ENCODE measurements at regions not wholly inside any gene's neighbourhood (a gene's known extent, or its start where the extent isn't known, plus 50 kb on each side); places are given as distances from the start of the nearest gene placed in this dataset.

DNA sequence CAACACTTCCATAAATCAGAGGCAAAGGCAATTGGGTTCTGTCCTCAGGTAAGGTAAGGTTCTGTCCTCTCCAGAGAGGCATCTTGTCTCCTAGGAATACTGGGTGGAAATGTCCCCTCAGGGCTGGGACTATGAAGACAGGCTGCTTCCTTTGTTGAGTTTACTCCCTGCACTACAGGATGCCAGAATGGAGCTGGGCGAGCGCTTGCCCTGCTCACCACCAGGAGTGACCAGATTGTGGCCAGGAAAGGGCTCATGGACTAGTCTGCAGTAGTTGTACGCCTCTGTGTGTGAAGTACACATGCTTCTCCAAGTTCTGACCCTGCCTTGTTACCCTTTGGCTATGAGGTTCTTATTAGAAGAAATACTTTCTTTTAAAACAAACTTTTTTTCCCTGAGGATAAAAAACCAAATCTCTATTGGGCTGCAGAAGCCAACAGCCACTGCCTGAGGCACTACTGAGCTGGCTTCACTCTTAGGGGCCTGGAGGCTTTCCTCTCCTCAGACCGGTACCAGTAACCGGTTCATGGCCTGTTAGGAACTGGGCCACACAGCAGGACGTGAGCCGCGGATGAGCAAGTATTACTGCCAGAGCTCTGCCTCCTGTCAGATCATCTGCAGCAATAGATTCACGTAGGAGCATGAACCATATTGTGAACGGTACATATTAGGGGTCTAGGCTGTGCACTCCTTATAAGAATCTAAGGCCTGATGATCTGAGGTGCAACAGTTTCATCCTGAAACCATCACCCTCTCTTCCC, 83.2 kb downstream of the DHRS2 start (continued):
- TF ChIP-seq, protein P1, sequence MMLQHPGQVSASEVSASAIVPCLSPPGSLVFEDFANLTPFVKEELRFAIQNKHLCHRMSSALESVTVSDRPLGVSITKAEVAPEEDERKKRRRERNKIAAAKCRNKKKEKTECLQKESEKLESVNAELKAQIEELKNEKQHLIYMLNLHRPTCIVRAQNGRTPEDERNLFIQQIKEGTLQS (IDR thresholded peaks at IDR 0.05), result no peak

DNA sequence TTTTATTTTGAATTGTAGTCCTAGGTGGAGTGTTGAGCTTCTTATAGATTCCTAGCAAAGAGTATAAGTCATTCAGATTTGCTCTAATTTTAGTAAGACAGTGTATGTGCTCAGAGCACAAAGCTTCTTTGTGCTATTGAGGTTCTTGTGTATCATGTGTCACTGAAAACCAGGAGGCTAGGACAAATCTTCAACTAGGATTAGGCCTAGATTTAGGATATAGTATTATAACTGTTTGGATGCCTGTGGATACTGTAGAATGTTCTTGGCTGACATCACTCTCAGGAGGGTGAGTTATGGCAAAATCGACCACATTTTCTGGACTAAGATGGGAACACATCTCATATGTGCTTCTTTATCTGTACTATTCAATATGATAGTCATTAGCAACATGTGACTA, 86.5 kb downstream of the DHRS2 start:
- 39% methylated on average over 1 of the region's 1 CpG for WGBS
- TF ChIP-seq GABPA (IDR thresholded peaks at IDR 0.05 in 1 of 2, conservative IDR thresholded peaks at IDR 0.05 in 1 of 2) (no peak), NR2F2 (IDR thresholded peaks at IDR 0.05) (no peak), FOXA2 (IDR thresholded peaks at IDR 0.05) (no peak), HNF4G (IDR thresholded peaks at IDR 0.05) (no peak), FOXA1 (IDR thresholded peaks at IDR 0.05) (no peak)
- TF ChIP-seq, protein P2, sequence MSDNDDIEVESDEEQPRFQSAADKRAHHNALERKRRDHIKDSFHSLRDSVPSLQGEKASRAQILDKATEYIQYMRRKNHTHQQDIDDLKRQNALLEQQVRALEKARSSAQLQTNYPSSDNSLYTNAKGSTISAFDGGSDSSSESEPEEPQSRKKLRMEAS (IDR thresholded peaks at IDR 0.05), result no peak
- TF ChIP-seq, protein P3, sequence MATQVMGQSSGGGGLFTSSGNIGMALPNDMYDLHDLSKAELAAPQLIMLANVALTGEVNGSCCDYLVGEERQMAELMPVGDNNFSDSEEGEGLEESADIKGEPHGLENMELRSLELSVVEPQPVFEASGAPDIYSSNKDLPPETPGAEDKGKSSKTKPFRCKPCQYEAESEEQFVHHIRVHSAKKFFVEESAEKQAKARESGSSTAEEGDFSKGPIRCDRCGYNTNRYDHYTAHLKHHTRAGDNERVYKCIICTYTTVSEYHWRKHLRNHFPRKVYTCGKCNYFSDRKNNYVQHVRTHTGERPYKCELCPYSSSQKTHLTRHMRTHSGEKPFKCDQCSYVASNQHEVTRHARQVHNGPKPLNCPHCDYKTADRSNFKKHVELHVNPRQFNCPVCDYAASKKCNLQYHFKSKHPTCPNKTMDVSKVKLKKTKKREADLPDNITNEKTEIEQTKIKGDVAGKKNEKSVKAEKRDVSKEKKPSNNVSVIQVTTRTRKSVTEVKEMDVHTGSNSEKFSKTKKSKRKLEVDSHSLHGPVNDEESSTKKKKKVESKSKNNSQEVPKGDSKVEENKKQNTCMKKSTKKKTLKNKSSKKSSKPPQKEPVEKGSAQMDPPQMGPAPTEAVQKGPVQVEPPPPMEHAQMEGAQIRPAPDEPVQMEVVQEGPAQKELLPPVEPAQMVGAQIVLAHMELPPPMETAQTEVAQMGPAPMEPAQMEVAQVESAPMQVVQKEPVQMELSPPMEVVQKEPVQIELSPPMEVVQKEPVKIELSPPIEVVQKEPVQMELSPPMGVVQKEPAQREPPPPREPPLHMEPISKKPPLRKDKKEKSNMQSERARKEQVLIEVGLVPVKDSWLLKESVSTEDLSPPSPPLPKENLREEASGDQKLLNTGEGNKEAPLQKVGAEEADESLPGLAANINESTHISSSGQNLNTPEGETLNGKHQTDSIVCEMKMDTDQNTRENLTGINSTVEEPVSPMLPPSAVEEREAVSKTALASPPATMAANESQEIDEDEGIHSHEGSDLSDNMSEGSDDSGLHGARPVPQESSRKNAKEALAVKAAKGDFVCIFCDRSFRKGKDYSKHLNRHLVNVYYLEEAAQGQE (IDR thresholded peaks at IDR 0.05), result no peak
- TF ChIP-seq, protein P1 (IDR thresholded peaks at IDR 0.05), result no peak

DNA sequence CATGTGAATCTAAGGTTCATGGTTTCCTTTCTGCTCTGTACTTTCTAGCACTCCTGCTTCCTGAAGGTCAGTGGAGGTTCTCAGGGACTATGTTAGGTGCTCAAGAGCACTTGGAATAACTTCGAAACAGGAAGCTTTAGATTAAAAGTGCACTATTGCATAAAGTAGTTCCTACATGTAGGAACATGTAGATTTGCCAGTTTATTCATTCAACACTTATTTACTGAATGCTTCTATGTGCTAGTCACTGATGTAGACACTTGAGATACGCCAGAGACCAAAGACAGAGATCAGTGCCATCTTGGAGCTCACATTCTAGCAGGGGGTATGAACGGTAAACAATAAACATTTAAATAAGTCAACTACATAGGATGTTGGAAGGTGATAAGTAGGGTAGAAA, 87.7 kb downstream of the DHRS2 start:
- WGBS, result 73% methylated on average over 3 of the region's 3 CpGs
- H3K4me1 ChIP-seq (ENCODE audit: control insufficient read depth in 4 of 4, insufficient read depth in 4 of 4, low read length in 3 of 4), result no peaks in the 10 kb centered on the region
- no peaks in the 10 kb centered on the region for H3K36me3 ChIP-seq (ENCODE audit: control insufficient read depth in 4 of 4, insufficient read depth in 3 of 4, low read depth in 1 of 4, low read length in 3 of 4)
- H3K4me3 ChIP-seq (ENCODE audit: low read depth in 1 of 3, low read length in 3 of 3), result no peak overlapping the region
- H3K27ac ChIP-seq (ENCODE audit: low read depth in 1 of 2, low read length in 2 of 2), result no peak overlapping the region
- H3K9me3 ChIP-seq (ENCODE audit: control insufficient read depth in 4 of 4, low read length in 3 of 4), result no peaks in the 10 kb centered on the region
- no peak for TF ChIP-seq SP1 (IDR thresholded peaks at IDR 0.05)
- no peak for TF ChIP-seq YY1 (IDR thresholded peaks at IDR 0.05)
- TF ChIP-seq, protein P2 (IDR thresholded peaks at IDR 0.05), result no peak
- TF ChIP-seq GABPA (IDR thresholded peaks at IDR 0.05 in 1 of 2, conservative IDR thresholded peaks at IDR 0.05 in 1 of 2), result no peak
- no peak for TF ChIP-seq RAD21 (IDR thresholded peaks at IDR 0.05)
- no peak for TF ChIP-seq HNF4G (IDR thresholded peaks at IDR 0.05)
- TF ChIP-seq, protein P4, sequence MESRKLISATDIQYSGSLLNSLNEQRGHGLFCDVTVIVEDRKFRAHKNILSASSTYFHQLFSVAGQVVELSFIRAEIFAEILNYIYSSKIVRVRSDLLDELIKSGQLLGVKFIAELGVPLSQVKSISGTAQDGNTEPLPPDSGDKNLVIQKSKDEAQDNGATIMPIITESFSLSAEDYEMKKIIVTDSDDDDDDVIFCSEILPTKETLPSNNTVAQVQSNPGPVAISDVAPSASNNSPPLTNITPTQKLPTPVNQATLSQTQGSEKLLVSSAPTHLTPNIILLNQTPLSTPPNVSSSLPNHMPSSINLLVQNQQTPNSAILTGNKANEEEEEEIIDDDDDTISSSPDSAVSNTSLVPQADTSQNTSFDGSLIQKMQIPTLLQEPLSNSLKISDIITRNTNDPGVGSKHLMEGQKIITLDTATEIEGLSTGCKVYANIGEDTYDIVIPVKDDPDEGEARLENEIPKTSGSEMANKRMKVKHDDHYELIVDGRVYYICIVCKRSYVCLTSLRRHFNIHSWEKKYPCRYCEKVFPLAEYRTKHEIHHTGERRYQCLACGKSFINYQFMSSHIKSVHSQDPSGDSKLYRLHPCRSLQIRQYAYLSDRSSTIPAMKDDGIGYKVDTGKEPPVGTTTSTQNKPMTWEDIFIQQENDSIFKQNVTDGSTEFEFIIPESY (IDR thresholded peaks at IDR 0.05), result no peak
- TF ChIP-seq NR2F2 (IDR thresholded peaks at IDR 0.05), result no peak
- no peak for DNase-seq (ENCODE audit: low spot score)
- H3K9ac ChIP-seq (ENCODE audit: low read depth in 1 of 2, low read length in 2 of 2), result no peak overlapping the region
- H3K27me3 ChIP-seq (ENCODE audit: control insufficient read depth in 4 of 4, insufficient read depth in 4 of 4, low read length in 3 of 4), result no peaks in the 10 kb centered on the region

More for the DNA sequence above, 86.5 kb downstream of the DHRS2 start:
- no peak for DNase-seq (ENCODE audit: low spot score)
- no peaks in the 10 kb centered on the region for H3K36me3 ChIP-seq (ENCODE audit: control insufficient read depth in 4 of 4, insufficient read depth in 3 of 4, low read depth in 1 of 4, low read length in 3 of 4)
- no peak overlapping the region for H3K9ac ChIP-seq (ENCODE audit: low read depth in 1 of 2, low read length in 2 of 2)
- no peak overlapping the region for H3K27ac ChIP-seq (ENCODE audit: low read depth in 1 of 2, low read length in 2 of 2)
- H3K4me3 ChIP-seq (ENCODE audit: low read depth in 1 of 3, low read length in 3 of 3), result no peak overlapping the region
- H3K4me1 ChIP-seq (ENCODE audit: control insufficient read depth in 4 of 4, insufficient read depth in 4 of 4, low read length in 3 of 4), result no peaks in the 10 kb centered on the region
- no peaks in the 10 kb centered on the region for H3K9me3 ChIP-seq (ENCODE audit: control insufficient read depth in 4 of 4, low read length in 3 of 4)
- no peaks in the 10 kb centered on the region for H3K27me3 ChIP-seq (ENCODE audit: control insufficient read depth in 4 of 4, insufficient read depth in 4 of 4, low read length in 3 of 4)

Data from liver (tissue), 7 donors.